OCI-LY7 (cell line): ENCODE measurements at regions not wholly inside any gene's neighbourhood (a gene's known extent, or its start where the extent isn't known, plus 50 kb on each side); places are given as distances from the start of the nearest gene placed in this dataset.

ENCODE experiments used
- EZH2phosphoT487 ChIP-seq: fragments of 200-600 bp; sonication (generic); IDR thresholded peaks from 2 replicates; pipeline ENCODE4 v1.6.1; 2018; ENCODE audit warnings: low read depth, borderline replicate concordance, mild to moderate bottlenecking, mixed run types, antibody characterized with exemption, low read length, moderate library complexity, mixed read lengths
- TF ChIP-seq, protein P1 (sequence below): fragments of 200-600 bp; sonication (generic); conservative IDR thresholded peaks from 2 replicates; pipeline ENCODE4 v1.5.1; 2014; ENCODE audit warnings: mild to moderate bottlenecking, antibody characterized with exemption, low read length, moderate library complexity, mixed read lengths

GRCh38 chr17:51365090-51365489, 104.7 kb downstream of the UTP18 start:
- TF ChIP-seq, protein P1, sequence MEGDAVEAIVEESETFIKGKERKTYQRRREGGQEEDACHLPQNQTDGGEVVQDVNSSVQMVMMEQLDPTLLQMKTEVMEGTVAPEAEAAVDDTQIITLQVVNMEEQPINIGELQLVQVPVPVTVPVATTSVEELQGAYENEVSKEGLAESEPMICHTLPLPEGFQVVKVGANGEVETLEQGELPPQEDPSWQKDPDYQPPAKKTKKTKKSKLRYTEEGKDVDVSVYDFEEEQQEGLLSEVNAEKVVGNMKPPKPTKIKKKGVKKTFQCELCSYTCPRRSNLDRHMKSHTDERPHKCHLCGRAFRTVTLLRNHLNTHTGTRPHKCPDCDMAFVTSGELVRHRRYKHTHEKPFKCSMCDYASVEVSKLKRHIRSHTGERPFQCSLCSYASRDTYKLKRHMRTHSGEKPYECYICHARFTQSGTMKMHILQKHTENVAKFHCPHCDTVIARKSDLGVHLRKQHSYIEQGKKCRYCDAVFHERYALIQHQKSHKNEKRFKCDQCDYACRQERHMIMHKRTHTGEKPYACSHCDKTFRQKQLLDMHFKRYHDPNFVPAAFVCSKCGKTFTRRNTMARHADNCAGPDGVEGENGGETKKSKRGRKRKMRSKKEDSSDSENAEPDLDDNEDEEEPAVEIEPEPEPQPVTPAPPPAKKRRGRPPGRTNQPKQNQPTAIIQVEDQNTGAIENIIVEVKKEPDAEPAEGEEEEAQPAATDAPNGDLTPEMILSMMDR, result no peak
- TF ChIP-seq EZH2phosphoT487, result no peak
